HEK293T (cell line): ENCODE measurements at regions not wholly inside any gene's neighbourhood (a gene's known extent, or its start where the extent isn't known, plus 50 kb on each side); places are given as distances from the start of the nearest gene placed in this dataset.

ENCODE experiments used
- BHLHE40 ChIP-seq: fragments of 450-650 bp; IDR thresholded peaks from 2 replicates; pipeline ENCODE4 v1.6.1; 2016; ENCODE audit warnings: mild to moderate bottlenecking, moderate library complexity, borderline replicate concordance
- CTBP1 ChIP-seq: fragments of 450-650 bp; IDR thresholded peaks from 2 replicates; pipeline ENCODE4 v1.6.1; 2016; ENCODE audit warnings: borderline replicate concordance
- ELF4 ChIP-seq: fragments of 450-650 bp; IDR thresholded peaks from 2 replicates; pipeline ENCODE4 v1.6.1; 2017; ENCODE audit warnings: antibody characterized with exemption
- FOXA1 ChIP-seq: fragments of 450-650 bp; IDR thresholded peaks from 2 replicates; pipeline ENCODE4 v1.6.1; 2016; ENCODE audit warnings: mild to moderate bottlenecking
- FOXK2 ChIP-seq: fragments of 450-650 bp; IDR thresholded peaks from 2 replicates; pipeline ENCODE4 v1.6.1; 2016; ENCODE audit warnings: mild to moderate bottlenecking
- FOXM1 ChIP-seq: fragments of 450-650 bp; IDR thresholded peaks from 2 replicates; pipeline ENCODE4 v1.6.1; 2017; ENCODE audit warnings: mild to moderate bottlenecking, borderline replicate concordance
- HDGF ChIP-seq: fragments of 450-650 bp; IDR thresholded peaks from 2 replicates; pipeline ENCODE4 v1.6.1; 2017; ENCODE audit warnings: antibody characterized with exemption, borderline replicate concordance
- LEF1 ChIP-seq: fragments of 450-650 bp; IDR thresholded peaks from 2 replicates; pipeline ENCODE4 v1.6.1; 2017; ENCODE audit warnings: mild to moderate bottlenecking, borderline replicate concordance
- NFRKB ChIP-seq: fragments of 450-650 bp; IDR thresholded peaks from 2 replicates; pipeline ENCODE4 v1.6.1; 2016; ENCODE audit warnings: mild to moderate bottlenecking, moderate library complexity
- SP1 ChIP-seq: fragments of 450-650 bp; IDR thresholded peaks from 2 replicates; pipeline ENCODE4 v1.6.1; 2017
- SUZ12 ChIP-seq: fragments of 450-650 bp; IDR thresholded peaks from 2 replicates; pipeline ENCODE4 v1.6.1; 2016; ENCODE audit warnings: mild to moderate bottlenecking
- TARDBP ChIP-seq: fragments of 450-650 bp; IDR thresholded peaks from 2 replicates; pipeline ENCODE4 v1.6.1; 2016
- ZNF384 ChIP-seq: fragments of 450-650 bp; IDR thresholded peaks from 2 replicates; pipeline ENCODE4 v1.6.1; 2016
- TF ChIP-seq, protein P1 (sequence below): fragments of 450-650 bp; IDR thresholded peaks from 2 replicates; pipeline ENCODE4 v1.6.1; 2016

DNA sequence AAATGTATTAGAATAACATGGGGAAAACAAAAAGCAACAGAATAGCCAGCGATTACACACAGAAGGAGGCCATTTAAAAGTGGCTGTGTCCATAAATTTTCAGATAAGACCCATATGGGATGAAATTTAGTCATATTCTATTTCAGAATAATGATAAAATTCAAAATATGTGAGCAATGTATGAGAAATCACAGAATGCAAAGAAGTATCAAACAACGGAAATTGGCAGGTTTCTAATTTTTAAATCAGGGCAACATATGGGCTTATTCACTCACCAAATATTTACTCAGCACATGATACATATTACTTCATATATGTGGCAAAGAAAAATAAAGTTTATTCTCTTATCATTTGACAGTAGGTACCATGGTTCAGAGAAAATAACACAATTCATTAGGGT lies 208.5 kb downstream of the GRB14 start:
- no peak for TF ChIP-seq SUZ12
- TF ChIP-seq SP1, result no peak
- no peak for TF ChIP-seq FOXM1
- no peak for TF ChIP-seq HDGF
- no peak for TF ChIP-seq FOXA1
- no peak for TF ChIP-seq NFRKB
- no peak for TF ChIP-seq LEF1
- no peak for TF ChIP-seq CTBP1
- no peak for TF ChIP-seq TARDBP
- TF ChIP-seq FOXK2, result no peak
- no peak for TF ChIP-seq BHLHE40
- TF ChIP-seq, protein P1, sequence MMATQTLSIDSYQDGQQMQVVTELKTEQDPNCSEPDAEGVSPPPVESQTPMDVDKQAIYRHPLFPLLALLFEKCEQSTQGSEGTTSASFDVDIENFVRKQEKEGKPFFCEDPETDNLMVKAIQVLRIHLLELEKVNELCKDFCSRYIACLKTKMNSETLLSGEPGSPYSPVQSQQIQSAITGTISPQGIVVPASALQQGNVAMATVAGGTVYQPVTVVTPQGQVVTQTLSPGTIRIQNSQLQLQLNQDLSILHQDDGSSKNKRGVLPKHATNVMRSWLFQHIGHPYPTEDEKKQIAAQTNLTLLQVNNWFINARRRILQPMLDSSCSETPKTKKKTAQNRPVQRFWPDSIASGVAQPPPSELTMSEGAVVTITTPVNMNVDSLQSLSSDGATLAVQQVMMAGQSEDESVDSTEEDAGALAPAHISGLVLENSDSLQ, result no peak
- TF ChIP-seq ZNF384, result no peak
- TF ChIP-seq ELF4, result no peak
